AG09319 (cell line): ENCODE measurements at regions not wholly inside any gene's neighbourhood (a gene's known extent, or its start where the extent isn't known, plus 50 kb on each side); places are given as distances from the start of the nearest gene placed in this dataset.

Experiments
- DNase-seq: peaks from one replicate; pipeline ENCODE4 v3.0.0-alpha.2; 2010; ENCODE audit warnings: low read depth; ENCODE audit errors: extremely low read depth
- TF ChIP-seq, protein P1 (sequence below): IDR thresholded peaks from 2 replicates; pipeline ENCODE4 v1.5.1; 2011; ENCODE audit warnings: low read depth, mild to moderate bottlenecking, inconsistent platforms, low read length, moderate library complexity

DNA sequence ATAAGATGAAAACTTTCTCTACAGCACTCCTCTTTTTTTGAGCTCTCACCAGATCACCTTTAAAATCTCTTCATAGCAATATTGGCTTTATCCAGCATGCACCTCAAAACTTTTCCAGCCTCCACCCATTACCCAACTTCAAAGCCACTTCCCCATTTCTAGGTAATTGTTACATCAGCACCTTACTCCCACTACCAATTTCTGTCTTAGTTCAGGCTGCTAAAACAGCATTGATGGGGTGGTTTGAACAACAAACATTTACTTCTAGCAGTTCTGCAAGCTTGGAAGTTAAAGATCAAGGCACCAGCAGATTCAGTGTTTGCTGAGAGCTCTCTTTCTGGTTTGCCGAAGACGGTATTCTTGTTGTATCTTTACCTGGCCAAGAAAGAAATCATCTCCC, 114.0 kb upstream of the SLC39A10 start:
- DNase-seq = no peak
- TF ChIP-seq, protein P1, sequence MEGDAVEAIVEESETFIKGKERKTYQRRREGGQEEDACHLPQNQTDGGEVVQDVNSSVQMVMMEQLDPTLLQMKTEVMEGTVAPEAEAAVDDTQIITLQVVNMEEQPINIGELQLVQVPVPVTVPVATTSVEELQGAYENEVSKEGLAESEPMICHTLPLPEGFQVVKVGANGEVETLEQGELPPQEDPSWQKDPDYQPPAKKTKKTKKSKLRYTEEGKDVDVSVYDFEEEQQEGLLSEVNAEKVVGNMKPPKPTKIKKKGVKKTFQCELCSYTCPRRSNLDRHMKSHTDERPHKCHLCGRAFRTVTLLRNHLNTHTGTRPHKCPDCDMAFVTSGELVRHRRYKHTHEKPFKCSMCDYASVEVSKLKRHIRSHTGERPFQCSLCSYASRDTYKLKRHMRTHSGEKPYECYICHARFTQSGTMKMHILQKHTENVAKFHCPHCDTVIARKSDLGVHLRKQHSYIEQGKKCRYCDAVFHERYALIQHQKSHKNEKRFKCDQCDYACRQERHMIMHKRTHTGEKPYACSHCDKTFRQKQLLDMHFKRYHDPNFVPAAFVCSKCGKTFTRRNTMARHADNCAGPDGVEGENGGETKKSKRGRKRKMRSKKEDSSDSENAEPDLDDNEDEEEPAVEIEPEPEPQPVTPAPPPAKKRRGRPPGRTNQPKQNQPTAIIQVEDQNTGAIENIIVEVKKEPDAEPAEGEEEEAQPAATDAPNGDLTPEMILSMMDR = no peak

DNA sequence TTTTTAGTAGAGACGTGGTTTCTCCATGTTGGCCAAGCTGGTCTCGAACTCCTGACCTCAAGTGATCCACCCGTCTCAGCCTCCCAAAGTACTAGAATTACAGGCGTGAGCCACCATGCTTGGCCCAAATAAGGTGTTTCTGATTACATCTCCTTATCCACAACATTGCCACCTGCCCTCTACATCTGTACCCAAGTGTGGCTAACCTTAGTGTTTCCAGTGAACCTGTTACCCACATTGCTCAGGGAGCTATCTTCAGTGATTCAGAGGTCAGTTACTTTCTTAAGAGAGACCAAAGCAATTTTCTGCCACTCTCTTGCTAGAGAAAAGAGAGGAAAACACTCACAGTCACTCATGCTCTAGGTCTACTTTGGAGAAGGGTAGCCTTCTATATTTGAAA, 115.0 kb upstream of the SLC39A10 start:
- DNase-seq = no peak
- TF ChIP-seq, protein P1 = no peak

DNA sequence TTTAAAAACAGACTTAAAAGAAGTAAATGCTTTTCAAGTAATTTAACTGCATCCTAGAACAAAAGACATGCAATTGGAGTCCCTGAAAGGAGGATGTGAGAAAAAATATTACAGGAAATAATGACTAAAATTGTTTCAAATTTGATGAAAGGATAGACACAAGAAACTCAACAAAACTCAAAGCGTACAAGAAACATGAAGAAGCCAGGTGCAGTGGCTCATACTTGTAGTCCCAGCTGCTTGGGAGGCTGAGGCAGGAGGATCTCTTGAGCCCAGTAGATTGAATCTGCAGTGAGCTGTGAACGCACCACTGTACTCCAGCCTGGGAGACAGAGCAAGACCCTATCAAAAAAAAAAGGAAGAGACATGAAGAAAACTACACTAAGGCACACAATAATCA, 118.1 kb upstream of the SLC39A10 start:
- DNase-seq = no peak
- TF ChIP-seq, protein P1 = no peak

DNA sequence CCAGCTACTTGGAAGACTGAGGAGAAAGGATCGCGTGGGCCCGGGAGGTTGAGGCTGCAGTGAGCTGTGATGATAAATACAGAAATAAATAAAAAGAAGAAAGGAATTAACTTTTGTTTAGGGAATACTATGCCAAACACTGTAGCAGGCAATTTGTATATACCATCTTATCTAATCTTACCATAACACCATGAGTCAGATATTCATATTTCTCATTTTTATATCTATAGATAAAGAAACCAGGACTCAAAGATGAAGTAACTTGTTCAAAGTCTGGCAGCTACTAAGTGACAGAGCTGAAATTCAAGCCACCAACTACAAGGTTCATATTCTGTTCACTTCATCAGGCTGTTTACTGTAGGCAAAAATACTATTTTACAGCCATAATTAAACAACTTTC, 119.2 kb upstream of the SLC39A10 start:
- TF ChIP-seq, protein P1 = no peak

DNA sequence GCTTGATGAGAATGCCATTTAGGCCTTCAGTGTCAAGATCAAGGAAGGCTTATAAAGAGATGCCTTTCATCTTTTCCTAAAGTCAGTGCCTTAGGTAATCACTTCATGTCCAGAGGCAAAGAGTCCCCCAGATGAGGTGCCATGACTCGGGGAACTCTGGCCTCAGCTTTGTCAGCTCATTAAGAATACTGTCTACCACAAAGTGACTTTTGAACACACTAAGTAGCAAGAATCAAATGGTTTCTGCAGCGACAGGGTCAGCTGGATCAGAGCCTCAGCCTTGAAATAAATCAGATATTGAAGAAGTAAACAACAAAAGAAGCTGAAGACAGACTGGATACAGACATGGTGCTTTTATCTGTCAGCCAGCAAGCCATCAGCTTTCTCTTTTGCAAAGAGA, 120.1 kb upstream of the SLC39A10 start:
- no peak for DNase-seq
- TF ChIP-seq, protein P1 = no peak

More for the DNA sequence above, 119.2 kb upstream of the SLC39A10 start:
- DNase-seq = no peak

DNA sequence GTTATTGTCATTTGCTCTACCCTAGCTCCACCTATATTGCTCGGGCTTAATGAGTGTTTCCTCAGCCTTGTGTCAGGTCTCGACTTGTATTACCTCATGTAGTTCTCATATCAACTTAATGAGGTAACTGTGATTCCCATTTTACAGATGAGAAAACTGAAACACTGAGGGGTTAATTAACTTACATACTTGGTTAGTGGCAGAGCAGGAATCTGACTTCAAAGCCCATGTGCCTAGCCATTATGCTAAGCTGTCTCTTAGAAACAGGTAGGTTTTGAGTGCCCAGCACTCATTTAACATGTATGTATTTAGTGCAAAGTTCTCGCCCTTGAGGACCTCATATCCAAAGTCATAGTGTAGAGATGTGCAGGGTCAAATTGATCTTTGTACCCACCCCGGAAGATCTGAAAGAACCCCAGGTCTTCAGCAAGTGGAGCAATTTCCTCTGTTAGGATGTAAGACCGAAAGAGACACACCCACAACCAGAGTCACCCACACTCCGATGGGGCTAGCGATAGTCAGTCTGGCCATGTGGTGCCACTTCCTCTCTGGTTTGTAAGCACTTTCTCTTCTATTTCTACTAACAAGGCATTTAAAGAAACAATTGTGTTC, 121.0 kb upstream of the SLC39A10 start:
- no peak for DNase-seq
- TF ChIP-seq, protein P1 = no peak

DNA sequence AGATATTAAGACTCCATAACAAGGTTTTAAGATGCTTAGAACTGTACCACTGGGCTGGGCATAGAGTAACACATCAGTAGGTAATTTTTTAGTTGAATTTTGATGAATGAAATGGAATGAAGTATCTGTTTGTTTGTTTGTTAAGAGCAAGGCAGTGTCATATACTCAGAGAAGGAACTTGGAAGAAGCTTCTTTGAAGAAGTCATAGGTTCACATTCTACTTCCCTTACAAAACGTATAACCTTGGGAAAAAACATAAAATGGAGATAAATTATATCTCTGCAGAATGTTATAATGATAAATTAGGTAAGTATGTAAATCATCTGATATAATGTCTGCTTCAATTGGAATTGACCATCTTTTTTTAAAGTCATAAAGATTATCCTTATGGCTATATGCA, 122.1 kb upstream of the SLC39A10 start:
- TF ChIP-seq, protein P1 = no peak
- no peak for DNase-seq
